HUES64 (cell line): ENCODE measurements at regions not wholly inside any gene's neighbourhood (a gene's known extent, or its start where the extent isn't known, plus 50 kb on each side); places are given as distances from the start of the nearest gene placed in this dataset.

Experiments used
- H3K27ac ChIP-seq: 2 replicates; pipeline ENCODE4 v1.7.0; 2013; ENCODE audit warnings: low read depth, low read length, inconsistent platforms
- H3K27me3 ChIP-seq: 2 replicates; pipeline ENCODE4 v1.6.1; 2013; ENCODE audit warnings: mild to moderate bottlenecking, low read length; ENCODE audit not compliant: insufficient read depth
- H3K36me3 ChIP-seq: 2 replicates; pipeline ENCODE4 v1.6.1; 2013; ENCODE audit warnings: mild to moderate bottlenecking, low read length; ENCODE audit not compliant: insufficient read depth
- H3K4me1 ChIP-seq: 2 replicates; pipeline ENCODE4 v1.6.1; 2013; ENCODE audit warnings: mild to moderate bottlenecking, low read length, moderate library complexity; ENCODE audit not compliant: insufficient read depth
- H3K4me3 ChIP-seq: 2 replicates; pipeline ENCODE4 v1.5.1; 2013; ENCODE audit warnings: mild to moderate bottlenecking, low read length, moderate library complexity
- H3K9ac ChIP-seq: 2 replicates; pipeline ENCODE4 v1.6.1; 2013; ENCODE audit warnings: mild to moderate bottlenecking, low read depth, low read length
- H3K9me3 ChIP-seq: 2 replicates; pipeline ENCODE4 v1.6.1; 2013; ENCODE audit warnings: low read depth, low read length; ENCODE audit not compliant: insufficient read depth
- WGBS: fragments of 150-250, 120-280 bp; methylation state at CpG from one replicate; pipeline ENCODE4 v1.1.7; 2013; ENCODE audit warnings: missing lambda C conversion rate; 5-methylcytosine and 5-hydroxymethylcytosine counted together

DNA sequence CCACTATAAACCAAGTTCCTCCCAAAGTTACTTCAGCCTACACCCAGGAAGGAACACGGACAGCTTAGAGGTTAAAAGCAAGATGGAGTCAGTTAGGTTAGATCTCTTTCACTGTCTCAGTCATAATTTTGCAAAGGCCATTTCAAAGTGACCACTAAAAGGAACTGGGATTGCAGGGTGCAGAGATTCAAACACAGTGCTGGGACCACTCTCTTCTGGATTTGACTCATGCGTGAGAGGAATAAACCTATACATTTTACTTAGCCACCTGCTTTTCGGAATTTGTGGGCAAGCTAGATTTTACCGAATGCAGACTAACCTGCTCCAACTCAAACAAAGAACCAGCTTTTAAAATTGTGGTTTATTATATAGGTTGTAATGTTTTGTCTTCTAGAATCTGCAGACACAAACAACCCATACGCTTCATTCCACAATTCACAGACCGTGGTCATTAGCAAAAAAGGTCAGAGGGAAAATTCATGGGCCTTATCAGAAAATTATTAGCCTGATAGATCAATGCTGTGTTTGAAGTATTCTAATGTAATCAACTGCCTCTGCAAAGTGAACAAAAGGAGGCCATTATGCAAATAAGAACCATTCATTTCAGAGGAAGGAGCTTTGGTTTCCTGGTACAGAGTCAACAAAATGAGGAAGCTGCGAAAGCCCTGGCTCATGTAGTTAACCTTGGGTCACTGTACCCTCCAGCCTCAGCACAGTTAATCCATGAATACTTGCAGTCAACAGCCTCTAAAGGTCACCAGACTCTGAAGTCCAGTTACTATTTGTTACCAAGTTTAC lies 342.7 kb upstream of the KLF6 start:
- no peak overlapping the region for H3K4me3 ChIP-seq
- WGBS: 83% methylated on average over 5 of the region's 7 CpGs
- no peak overlapping the region for H3K27ac ChIP-seq

DNA sequence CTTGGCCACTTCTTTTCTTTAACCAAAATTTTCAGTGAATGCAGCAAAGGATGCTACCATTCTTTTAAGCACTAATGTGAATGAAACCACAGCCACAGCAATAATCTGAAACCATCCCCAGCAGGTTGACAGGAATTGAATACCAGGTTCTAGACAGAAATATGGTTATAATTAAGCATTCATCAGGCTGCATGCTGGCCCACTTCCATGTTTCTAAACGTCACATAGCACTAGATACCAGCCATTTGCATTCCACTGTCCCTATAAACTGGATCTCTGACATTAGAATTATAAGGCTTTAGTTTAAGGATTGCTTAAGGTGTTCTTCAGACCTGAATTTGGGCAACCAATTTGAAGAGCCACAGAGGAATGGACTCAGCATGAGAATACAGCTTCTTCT lies 340.8 kb upstream of the KLF6 start:
- Histone ChIP-seq H3K27me3 (no peaks in the 10 kb centered on the region), H3K4me3 (no peak overlapping the region), H3K4me1 (peaks cover 15% of the 10 kb centered on the region), H3K36me3 (no peaks in the 10 kb centered on the region), H3K9me3 (0 out of 2 replicates have a peak, but pooled peaks cover 3% of the 10 kb centered on the region), H3K27ac (no peak overlapping the region), H3K9ac (no peak overlapping the region)
- 90% methylated on average over 1 of the region's 1 CpG for WGBS

More for the DNA sequence above, 342.7 kb upstream of the KLF6 start:
- no peak overlapping the region for H3K9ac ChIP-seq
- no peaks in the 10 kb centered on the region for H3K27me3 ChIP-seq
- H3K9me3 ChIP-seq: 0 out of 2 replicates have a peak, but pooled peaks cover 3% of the 10 kb centered on the region
- peaks cover 21% of the 10 kb centered on the region for H3K4me1 ChIP-seq
- H3K36me3 ChIP-seq: no peaks in the 10 kb centered on the region

GRCh38 chr10:4121502-4122380 lies 336.7 kb upstream of the KLF6 start:
- no peak overlapping the region for H3K4me3 ChIP-seq
- H3K27ac ChIP-seq: no peak overlapping the region
- H3K36me3 ChIP-seq: no peaks in the 10 kb centered on the region
- 0 out of 2 replicates have a peak, but pooled peaks cover 3% of the 10 kb centered on the region for H3K9me3 ChIP-seq
- 87% methylated on average over 14 of the region's 14 CpGs for WGBS
- no peak overlapping the region for H3K9ac ChIP-seq
- H3K4me1 ChIP-seq: peaks cover 3% of the 10 kb centered on the region; the same call in 1 of the 2 replicates
- H3K27me3 ChIP-seq: no peaks in the 10 kb centered on the region

DNA sequence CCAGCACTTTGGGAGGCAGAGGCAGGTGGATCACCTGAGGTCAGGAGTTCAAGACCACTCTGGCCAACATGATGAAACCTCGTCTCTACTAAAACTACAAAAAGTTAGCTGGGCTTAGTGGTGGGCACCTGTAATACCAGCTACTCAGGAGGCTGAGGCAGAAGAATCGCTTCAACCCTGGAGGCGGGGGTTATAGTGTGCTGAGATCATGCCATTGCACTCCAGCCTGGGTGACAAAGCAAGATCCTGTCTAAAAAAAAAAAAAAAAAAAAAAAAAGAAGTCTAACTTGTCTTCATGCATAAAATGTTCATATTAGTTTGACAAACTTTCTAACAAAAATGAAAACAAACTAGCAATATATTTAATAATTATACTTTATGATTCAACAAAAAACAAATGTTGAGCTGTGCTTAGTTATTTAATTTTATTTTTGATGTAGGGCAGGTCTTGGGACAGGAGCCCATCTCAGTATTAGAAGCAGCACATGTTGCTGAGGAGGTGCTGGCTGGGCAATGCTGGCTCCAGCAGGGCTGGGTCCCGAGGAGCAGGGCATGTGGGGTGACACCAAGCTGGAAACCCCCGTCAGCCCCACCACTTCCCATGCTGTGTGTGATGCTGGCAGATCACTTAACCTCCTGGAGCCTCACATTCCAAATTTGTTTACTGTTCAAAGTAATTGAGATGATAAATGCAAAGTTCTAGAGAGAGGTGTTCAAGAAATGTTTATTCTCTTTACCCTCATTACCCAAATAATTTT lies 335.3 kb upstream of the KLF6 start:
- Histone ChIP-seq H3K4me1 (peaks cover 3% of the 10 kb centered on the region; the same call in 1 of the 2 replicates), H3K36me3 (no peaks in the 10 kb centered on the region), H3K27ac (no peak overlapping the region), H3K27me3 (no peaks in the 10 kb centered on the region), H3K9ac (no peak overlapping the region), H3K9me3 (no peaks in the 10 kb centered on the region), H3K4me3 (no peak overlapping the region)
- 93% methylated on average over 5 of the region's 5 CpGs for WGBS

- Histone ChIP-seq H3K9ac (no peak overlapping the region), H3K4me3 (no peak overlapping the region), H3K9me3 (no peaks in the 10 kb centered on the region), H3K27me3 (no peaks in the 10 kb centered on the region), H3K36me3 (no peaks in the 10 kb centered on the region), H3K4me1 (peaks cover 3% of the 10 kb centered on the region; the same call in 1 of the 2 replicates), H3K27ac (no peak overlapping the region)
- 76% methylated on average over 7 of the region's 7 CpGs for WGBS
Measured at GRCh38 chr10:4119107-4119506, 334.1 kb upstream of the KLF6 start.

- no peak overlapping the region for H3K4me3 ChIP-seq
- no peak overlapping the region for H3K9ac ChIP-seq
- H3K9me3 ChIP-seq: no peaks in the 10 kb centered on the region
- no peaks in the 10 kb centered on the region for H3K27me3 ChIP-seq
- H3K27ac ChIP-seq: no peak overlapping the region
- 96% methylated on average over 1 of the region's 1 CpG for WGBS
- H3K36me3 ChIP-seq: no peaks in the 10 kb centered on the region
- H3K4me1 ChIP-seq: no peaks in the 10 kb centered on the region
Measured at GRCh38 chr10:4117604-4118003, 332.6 kb upstream of the KLF6 start.

GRCh38 chr10:4111643-4112042 lies 326.6 kb upstream of the KLF6 start:
- H3K27ac ChIP-seq: no peak overlapping the region
- WGBS: 71% methylated on average over 1 of the region's 1 CpG

DNA sequence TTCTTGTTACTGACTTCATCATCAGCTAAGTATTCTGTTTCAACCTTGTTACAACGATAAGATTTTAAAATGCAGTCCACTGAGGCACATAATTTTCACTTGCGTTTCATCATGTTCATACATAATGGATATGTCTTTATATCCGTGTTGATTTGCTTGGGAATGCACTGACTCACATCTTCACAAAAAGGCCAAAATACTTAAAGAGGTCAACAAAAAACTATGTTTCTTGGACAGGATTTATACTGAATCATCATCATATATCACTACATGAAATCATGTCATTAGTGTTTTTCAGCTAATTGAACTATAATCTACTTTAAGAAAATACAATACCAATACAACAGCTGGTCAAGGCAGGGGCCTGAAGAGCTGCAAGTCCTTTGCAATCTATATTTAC lies 324.5 kb upstream of the KLF6 start:
- H3K9ac ChIP-seq: no peak overlapping the region
- no peak overlapping the region for H3K27ac ChIP-seq
- no peaks in the 10 kb centered on the region for H3K36me3 ChIP-seq
- no peaks in the 10 kb centered on the region for H3K27me3 ChIP-seq
- no peaks in the 10 kb centered on the region; the same call in 1 of the 2 replicates for H3K4me1 ChIP-seq
- H3K4me3 ChIP-seq: no peak overlapping the region
- H3K9me3 ChIP-seq: no peaks in the 10 kb centered on the region
- WGBS: 98% methylated on average over 3 of the region's 3 CpGs

More at GRCh38 chr10:4111643-4112042, 326.6 kb upstream of the KLF6 start:
- Histone ChIP-seq H3K36me3 (no peaks in the 10 kb centered on the region), H3K4me1 (no peaks in the 10 kb centered on the region; the same call in 1 of the 2 replicates), H3K9me3 (no peaks in the 10 kb centered on the region), H3K9ac (no peak overlapping the region), H3K27me3 (no peaks in the 10 kb centered on the region), H3K4me3 (no peak overlapping the region)

DNA sequence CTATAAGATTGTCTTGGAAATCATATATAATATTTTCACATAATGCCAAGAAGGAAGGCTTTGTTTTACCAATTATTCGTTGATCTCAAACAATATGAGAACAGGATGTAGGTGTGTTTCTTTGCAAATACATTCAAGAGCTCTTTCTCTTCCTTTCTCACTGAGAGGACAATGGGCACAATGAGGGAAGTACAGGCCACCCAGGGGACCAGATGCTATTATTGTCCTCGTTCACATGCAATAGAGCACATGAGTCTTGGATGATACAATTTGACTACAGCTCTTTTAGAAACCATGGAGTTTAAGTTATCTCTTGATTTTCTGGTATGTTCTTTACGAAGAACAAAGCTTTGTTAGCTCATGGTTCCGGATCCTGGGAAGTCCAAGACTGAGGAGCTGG lies 323.7 kb upstream of the KLF6 start:
- H3K27ac ChIP-seq: no peak overlapping the region
- no peak overlapping the region for H3K4me3 ChIP-seq
- H3K9ac ChIP-seq: no peak overlapping the region
- WGBS: 93% methylated on average over 4 of the region's 4 CpGs
- no peaks in the 10 kb centered on the region for H3K27me3 ChIP-seq
- H3K9me3 ChIP-seq: no peaks in the 10 kb centered on the region
- H3K4me1 ChIP-seq: no peaks in the 10 kb centered on the region; the same call in 1 of the 2 replicates
- no peaks in the 10 kb centered on the region for H3K36me3 ChIP-seq

- Histone ChIP-seq H3K27ac (no peak overlapping the region), H3K4me3 (no peak overlapping the region), H3K9me3 (no peaks in the 10 kb centered on the region), H3K4me1 (no peaks in the 10 kb centered on the region; the same call in 1 of the 2 replicates), H3K9ac (no peak overlapping the region), H3K36me3 (no peaks in the 10 kb centered on the region), H3K27me3 (no peaks in the 10 kb centered on the region)
- 96% methylated on average over 6 of the region's 6 CpGs for WGBS
Measured at GRCh38 chr10:4107285-4107851, 322.4 kb upstream of the KLF6 start.
